Epidermal melanocyte (primary cell): ENCODE measurements at regions not wholly inside any gene's neighbourhood (a gene's known extent, or its start where the extent isn't known, plus 50 kb on each side); places are given as distances from the start of the nearest gene placed in this dataset.

Source experiments
- DNase-seq: peaks from one replicate; pipeline ENCODE4 v3.0.0; 2011; ENCODE audit warnings: low spot score; ENCODE audit not compliant: insufficient read length

DNA sequence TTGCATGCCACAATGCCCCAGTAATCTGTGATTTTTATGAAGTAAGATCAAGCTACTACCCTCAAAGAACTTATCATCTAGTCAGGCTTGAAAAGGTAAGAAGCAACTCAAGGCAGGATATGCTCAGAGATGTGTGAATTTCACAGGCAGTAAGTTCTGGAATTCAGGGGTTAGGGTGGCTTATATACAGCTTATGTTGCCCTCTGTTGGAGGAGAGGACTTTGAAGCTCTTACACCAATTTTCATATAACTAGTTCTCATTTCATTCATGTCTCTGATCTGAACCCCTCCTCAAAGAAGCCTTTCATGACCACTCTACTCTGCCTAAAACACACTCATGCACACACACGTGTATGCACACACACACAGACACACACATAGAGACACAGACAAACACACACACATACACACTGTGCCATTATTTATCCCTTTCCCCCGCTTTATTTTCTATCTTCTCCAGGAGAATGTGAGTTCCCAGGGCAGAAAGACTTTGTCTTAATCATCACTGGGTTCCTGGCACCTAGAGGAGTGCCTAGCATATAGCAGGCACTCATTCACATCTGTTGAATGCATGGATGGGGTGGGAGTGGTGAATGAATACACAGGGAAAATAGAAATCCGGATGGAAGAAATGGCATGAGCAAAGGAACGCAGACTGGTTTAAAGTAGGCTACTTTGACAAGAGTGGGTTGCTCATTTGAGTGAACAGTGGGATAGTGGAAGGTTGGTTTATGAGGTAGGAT, 220.7 kb upstream of the ZBED5 start:
- DNase-seq = no peak

DNA sequence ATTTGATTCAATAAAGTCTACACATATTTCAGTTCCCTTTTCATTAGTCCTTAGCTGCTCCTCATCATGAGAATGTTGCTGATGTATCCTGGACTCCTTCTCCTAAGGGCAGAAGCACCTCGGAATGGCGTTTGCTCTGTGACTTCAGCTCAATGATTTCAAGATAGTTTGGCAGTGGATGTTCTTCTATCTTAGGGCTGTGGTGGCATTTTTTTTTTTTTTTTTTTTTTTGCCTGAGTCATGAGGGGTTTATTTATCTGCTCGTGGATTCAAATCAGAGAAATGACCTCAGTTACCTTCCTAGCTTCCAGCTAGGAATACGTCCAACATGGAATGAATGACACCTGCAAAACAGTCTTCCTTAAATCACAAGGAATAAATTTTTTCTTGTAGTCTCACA, 220.0 kb upstream of the ZBED5 start:
- DNase-seq = no peak

DNA sequence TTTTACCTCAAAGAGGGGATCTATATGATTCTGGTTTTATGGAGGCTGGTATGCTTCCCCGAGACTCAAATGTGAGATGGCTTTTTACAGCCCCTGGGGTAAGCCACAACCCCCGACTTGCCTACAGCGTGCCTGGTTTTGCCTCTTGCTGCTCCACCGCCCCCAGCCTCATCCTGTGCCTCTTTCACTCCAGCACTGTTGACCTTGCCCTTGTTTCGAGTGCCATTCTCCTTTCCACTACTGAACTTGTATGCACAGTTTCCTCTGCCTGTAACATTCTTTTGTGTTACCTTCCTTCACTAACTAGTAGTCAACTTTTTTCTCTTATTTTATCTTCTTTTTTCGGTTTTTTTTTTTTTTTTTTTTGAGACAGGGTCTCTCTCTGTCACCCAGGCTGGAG, 219.0 kb upstream of the ZBED5 start:
- no peak for DNase-seq

DNA sequence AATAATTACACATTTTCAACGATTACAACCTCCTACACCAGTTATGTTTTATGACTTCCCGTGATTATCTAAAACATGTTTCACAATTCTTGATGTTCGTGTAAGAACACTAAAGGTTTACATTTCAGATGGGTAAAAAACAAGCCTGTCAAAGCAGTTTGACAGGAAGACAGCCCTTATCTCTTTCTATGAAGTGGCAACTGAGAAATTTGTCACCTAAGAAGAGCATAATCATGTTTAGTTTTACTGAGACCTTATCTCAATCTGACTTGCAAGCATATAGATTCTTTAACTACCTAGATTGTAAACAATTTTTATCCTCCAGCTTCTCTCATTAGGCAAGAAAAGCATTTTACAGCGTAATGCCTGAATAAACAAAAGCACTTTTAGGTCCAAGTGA, 218.4 kb upstream of the ZBED5 start:
- DNase-seq = no peak

DNA sequence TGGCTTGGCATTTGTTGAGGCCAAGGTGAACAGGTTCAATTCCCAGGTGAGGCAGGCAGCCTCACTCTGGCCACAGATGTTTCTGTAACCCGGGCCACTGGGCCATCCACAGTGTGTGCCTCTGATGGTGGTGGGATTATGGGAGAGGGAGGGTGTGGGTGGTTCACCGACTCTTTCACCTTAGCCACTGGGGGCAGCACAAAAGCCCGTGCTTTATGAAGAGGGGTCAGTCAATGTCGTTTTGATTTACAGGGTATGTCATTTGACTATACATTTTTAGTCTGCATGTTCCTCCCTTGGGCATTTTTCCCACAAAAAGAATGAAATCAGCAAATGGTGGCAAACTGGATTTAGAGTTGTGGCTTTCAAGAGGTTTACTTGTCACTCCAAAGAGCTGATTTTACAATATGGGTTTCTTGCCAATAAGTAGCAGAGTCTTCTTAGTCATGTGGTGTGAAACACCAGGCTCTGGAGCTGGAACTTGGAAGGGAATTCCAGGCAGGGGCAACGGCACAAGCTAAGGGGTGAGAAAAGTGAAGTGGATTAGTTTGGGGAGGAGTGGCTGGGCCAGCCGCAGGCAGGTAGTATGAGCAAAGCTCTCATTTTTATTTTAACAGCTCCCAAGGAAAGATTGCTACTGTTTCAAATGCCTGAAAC, 217.8 kb upstream of the ZBED5 start:
- DNase-seq = no peak

DNA sequence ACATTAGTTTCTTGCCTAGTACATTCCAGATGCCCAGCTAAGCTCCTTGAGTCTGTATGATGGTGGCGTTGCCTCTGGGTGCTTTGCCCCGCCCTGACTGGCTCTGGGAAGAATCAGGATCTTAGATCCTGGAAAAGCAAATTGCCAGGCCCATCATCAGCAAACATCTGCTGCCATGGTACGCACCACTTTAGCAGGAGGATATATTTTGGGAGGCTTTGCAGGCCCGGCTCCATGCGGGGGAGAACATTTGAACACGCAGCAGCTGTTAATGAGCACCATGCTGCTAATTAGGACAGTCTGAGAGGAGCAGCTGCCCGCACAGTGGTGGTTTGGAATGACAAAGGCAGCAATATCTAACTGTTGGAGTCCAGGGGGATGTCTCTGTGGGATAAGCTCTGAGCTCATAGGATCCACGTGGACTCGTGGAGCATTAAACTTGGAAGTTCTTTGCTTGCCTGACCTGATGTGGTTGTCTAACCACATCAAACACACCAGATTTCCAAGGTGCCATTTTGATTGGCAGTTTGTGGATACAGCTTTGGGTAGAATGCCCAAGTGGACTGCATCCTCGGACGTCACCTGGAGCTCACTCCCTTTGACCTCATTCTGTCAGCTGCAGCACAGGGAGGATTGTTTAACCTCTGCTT, 217.0 kb upstream of the ZBED5 start:
- no peak for DNase-seq

DNA sequence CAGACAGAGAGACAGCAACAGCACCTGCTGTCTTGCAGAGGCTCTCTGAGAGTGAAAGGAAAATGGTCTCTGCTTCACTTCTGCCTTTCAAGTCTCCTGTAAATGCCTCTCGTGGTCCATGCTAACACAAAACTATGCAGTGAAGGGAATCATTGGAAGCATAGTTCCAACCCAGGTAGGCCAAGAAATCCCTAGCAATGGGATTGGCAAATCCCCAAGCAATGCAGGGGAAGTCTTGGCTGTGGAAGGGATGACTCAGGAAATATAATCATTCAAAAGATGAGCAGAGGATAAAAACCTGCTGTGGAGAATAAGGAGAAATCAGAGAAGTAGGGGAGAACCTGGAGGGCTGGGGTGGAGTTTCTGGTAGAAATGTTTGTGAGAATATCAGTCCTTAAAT, 216.1 kb upstream of the ZBED5 start:
- no peak for DNase-seq

DNA sequence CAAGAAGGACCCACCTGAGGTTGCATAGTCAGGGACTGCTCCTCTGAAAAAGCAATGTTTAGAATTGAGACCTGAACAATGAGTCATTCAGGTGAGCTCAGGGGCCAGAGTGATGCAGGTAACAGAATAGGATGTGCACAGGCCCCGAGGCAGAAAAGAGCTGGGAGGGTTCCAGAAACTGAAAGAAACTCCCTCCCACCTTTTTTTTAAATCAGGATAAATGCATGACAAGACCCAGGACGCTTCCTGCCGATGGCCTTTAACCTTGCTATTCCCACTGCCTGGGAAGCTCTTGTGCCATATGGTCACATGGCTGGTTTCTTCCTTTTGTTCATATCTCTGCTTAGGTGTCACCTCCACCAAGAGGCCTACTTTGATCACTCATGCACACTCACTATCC, 214.2 kb upstream of the ZBED5 start:
- no peak for DNase-seq

DNA sequence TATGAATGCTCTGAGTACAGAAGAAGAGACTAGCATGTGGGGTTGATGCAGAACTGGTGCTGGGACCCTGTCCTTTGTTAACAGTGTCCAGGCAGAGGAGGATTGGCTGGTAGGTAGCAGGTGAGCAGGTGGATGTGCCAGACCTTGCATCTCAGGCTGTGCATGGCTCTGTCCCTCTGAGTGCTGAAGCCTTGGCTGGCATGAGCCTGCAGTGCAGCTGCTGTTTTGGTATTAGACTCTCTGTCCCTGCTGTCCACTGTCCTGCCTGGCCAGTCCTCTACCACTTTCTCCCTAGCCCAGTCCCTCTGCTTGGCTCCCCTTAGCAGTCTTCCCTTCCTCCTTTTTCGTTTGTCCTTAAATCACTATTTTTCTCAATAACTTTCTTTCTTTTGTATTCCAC, 213.6 kb upstream of the ZBED5 start:
- no peak for DNase-seq

DNA sequence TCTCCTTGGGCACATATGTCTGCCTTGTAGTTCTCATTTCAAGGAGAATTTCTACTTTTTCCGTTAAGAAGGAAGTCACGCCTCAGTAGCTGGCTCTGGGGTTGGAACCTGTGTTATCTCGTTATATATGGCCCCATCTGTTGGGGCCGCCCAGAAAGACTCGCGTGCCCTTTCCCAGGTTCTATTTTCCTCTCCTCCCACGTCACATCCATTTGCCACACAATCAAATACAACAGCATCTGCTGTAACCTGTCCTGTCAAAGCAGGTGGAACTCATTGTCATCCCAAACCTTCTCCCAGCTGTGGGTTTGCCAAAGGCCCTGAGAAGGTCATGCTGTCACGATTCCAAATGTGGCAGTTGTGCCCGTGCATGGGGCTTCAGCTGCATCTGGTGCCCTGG, 213.1 kb upstream of the ZBED5 start:
- DNase-seq = no peak

DNA sequence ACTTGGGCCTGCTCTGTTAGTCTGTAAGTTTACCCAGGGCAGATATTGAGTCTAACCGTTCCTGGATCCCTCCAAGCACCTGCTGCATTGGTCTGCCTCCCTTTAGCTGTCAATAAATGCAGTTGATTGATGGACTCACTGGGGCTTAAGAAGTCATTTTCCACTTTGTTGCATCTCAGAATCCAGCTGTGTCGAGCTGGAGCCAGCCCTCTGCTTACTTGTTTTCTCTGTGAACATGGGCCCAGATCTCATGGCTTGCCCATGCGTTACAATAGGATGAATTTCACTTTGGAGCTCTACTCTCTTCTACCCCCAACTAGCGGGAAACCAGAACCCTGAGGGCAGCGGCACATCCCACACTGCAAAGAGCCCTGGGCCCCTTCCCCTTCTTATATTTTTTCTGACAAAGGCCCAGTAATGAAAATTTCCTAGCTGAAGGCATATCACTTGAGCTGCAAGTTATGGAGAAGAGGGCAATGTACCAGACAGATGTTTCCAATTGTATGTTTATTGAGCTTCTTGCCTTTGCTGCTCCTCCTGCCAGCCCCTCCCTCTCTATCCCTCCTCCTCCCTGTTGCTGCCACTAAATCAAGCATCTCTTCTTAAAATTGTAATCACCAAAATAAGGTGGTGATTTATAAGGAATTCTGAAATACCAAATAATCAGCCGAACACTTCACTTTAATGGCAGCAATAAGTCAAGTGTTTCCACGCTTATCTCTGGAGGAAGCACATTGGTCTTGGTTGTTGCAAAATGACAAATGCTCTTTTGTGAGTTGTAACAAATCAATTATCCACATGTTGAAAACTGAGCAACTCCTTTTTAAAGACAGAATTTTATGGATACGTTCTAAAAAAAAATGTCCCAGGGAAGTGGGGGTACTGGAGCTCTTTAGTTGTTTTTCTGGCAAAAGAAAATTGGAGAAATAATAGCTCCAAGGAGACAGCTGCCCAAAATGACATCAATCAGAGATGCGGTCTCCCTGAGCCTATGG, 212.3 kb upstream of the ZBED5 start:
- DNase-seq = no peak

DNA sequence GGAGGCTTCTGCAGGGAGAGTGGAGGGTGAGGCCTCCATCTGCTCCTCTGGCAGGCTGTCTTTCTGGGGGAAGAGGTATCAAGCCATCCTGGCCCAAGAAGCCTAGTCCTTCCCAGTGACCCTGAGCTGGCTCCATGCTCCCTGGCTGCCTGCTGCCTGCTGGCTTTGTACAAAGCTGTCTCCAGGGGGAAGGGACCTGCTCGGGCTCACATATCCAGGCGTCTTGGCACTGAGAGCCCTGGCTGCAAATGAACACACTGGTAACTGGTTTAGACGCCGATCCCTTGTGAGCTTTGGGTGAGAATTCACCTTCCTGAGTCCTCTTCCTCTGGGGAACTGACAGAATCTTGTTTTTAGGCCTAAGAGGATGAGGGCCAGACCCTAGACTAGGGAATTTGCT, 210.3 kb upstream of the ZBED5 start:
- no peak for DNase-seq

DNA sequence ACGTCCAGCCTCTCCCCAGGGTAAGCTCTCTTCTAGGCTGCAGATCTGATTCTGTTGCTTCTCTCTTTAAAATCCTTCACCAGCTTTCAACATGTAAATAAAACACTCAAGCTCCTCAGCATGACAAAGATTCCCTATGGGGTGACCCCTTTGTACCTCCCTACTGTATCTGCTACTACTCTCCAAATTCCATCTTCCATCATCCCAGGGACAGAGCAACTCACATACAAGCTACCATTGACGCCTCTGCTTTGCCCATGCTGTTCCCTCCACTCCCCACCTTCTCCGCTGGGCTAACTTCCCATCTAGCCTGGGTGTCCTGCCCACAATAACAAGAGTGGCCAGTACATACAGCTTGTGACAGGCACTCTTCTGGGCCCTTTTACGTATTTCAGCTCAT, 207.5 kb upstream of the ZBED5 start:
- DNase-seq = no peak

DNA sequence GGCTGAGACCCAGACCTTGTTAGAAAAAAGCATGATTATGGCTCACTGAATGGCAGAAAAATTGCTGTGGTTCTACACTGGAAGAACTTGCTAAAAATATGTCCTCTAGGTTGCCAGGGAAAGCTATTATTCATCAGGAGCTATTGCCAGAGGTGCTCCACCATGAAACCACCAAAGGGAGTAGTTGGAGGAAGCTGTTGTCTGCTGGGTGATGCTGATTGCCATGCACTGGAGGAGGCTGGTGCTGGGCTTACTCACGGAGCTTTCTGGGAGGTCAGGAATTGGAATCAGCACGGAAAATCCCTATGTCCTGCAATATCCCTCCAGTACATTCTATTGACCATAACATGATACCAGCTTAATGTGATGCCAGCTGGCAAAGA, 199.6 kb upstream of the ZBED5 start:
- DNase-seq = no peak

DNA sequence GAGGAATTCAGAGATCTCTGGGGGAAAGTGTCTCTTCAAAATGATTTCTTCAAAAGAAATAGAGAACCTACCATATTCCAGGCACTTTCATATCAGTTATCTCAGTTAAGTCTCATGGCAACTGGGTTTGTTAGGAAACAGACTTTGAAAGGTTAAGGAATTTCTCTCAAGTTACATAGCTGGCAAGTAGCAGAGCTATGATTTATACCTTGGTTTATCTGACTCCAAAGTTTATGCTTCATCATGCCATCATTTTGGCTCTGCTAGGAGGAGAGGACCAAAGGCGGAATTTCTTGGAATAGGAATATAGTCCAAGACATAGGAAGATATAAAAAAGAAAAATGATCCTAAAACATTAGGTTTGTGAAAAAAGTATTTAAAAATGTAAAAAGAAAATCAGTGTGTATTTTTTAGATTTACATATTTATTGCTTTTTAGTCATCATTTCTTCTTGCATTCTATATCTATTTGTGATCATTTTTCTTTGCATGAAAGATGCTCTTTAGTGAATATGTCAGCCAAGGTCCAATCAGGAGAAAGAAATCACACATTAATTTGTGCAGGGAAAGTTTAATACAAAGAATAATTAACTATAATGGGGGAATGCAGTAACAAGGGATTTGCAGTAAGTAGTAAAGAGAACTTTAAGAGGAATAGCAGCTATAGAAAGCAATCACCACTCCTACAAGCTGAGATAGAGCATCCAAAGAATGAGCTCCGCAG, 199.1 kb upstream of the ZBED5 start:
- no peak for DNase-seq

DNA sequence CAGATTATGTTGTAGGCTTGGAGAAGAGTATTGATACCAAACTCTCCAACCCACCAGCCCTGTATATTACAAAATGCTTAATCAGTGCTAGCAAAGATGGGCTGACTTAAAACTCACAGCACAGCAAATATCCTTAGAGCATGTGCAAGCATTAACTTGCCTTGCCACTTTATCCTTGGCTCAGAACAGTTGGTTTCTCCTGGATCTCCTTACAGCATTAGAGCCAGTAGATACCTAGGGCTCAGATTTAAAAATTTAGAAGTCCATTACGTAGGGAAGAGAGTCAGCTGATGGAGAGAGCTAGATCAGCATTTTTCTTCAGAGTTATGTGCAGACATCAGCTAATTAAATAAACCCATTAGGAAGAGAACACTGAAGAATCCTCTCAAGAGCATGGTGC, 198.5 kb upstream of the ZBED5 start:
- no peak for DNase-seq

DNA sequence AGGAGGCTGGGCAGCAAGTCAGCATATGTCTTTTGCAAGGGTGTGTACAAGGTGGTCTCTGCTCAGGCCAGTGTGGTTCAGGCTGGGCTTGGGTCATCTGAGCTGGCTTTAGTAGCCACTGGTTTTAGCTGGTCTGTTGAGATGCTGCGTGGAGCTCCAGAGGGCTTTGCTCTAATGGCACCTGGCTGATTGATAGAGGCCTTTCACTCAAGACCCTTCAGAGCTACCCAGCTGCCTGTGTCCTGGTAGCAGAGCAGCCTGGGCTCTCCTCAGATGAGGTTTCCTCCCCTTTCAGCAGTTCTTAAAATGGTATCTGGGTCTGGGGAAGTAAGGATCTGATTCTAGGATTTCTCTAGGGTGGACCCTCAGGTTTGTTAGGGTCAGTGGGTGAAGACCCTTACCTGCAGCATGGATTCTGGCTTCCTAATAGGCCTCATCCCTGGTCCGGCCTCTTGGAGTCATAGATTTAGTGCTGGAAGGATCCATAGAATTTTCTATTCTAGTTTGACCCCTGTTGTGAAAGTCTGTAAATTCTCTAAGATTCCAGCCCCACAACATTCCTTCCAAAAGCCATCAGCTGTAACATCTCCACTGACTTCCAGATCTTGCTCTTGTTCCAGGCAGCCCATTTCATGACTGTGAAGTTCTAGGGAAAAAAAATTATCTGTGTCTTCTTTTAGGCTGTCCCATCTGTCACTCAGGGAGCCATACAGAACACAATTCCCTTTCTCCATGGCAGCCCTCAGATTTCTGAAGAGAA, 190.2 kb upstream of the ZBED5 start:
- no peak for DNase-seq

DNA sequence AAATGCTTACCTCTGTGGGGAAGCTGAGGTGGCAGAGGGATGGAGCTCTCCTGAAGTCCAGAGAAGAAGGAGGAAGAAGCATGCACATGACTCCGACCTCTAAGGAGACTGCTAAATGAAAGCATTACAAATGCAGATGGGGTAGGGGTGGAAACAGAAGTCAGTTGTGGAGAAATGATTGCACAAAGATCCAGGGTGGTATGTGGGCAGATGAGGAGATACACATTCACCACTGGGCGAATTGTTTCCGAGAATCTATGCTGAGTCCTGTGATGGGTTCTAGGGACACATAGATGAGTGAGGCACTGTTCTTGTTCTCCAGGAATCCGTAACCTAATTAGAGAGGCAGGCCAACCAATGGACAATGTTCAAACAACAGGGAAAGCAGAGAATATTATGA, 188.9 kb upstream of the ZBED5 start:
- no peak for DNase-seq

DNA sequence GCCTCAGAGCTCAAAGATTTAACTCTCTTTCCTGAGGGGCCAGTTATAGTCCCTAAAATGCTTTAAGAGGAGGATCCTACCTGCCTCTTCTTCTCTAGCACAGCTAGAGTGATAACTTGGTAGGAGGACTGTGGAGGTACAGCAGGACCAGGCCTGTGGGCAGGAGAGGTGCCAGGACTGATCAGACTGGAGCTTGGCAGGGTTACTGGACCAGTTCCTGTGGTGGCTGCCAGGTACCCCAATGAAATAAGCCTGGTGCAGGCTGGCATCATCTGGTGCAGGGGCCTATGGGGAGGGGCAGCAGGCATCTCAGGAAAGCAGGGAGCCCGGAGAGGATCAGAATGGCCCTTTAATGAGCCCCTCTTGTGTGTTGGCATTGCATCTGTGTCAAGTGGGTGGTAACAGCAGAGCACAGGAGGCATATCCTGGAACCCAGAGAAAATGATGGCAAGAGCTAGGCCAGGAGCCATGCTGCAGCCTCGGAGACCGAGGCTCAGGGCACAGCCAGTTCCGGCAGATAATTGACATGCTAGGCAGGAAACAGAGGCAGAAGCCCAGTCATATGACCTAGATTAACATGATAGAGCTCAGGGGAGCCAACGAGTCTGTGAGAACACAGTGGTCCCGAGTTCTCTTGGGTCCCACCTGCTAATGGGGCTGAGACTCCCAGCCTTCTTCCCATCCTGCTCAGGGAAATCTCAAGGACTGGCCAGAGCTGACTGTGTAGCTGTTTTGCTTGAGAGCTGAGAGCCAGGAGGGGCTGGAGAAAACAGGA, 187.5 kb upstream of the ZBED5 start:
- DNase-seq = no peak
